Upper lobe of right lung (tissue), 1 donor: ENCODE measurements at regions not wholly inside any gene's neighbourhood (a gene's known extent, or its start where the extent isn't known, plus 50 kb on each side); places are given as distances from the start of the nearest gene placed in this dataset.
"Not testable (repeated sequence)": the region's sequence is repeated elsewhere in the genome, so short reads cannot be mapped to it uniquely, and the experiment has no call there.

ENCODE experiments used
- ATAC-seq: fragments of 200-7000 bp; cut with Tn5 transposase; one replicate; pipeline ENCODE4 v1.9.1; 2020; ENCODE audit warnings: mild to moderate bottlenecking, moderate library complexity
- DNase-seq: peaks from one replicate; pipeline ENCODE4 v3.0.0-alpha.2; 2020
- H3K27ac ChIP-seq: fragments of 200-600 bp; one replicate; pipeline ENCODE4 v1.8.0; 2022
- H3K27me3 ChIP-seq: fragments of 200-600 bp; one replicate; pipeline ENCODE4 v1.8.0; 2022; ENCODE audit warnings: mild to moderate bottlenecking
- H3K36me3 ChIP-seq: fragments of 200-600 bp; one replicate; pipeline ENCODE4 v1.8.0; 2022
- H3K4me1 ChIP-seq: fragments of 200-600 bp; one replicate; pipeline ENCODE4 v1.8.0; 2022
- H3K4me3 ChIP-seq: fragments of 200-600 bp; one replicate; pipeline ENCODE4 v1.8.0; 2022; ENCODE audit warnings: mild to moderate bottlenecking
- H3K9me3 ChIP-seq: fragments of 200-600 bp; one replicate; pipeline ENCODE4 v1.8.0; 2022
- CTCF ChIP-seq: fragments of 200-600 bp; IDR thresholded peaks from one replicate; pipeline ENCODE4 v1.8.0; 2022; ENCODE audit warnings: antibody characterized with exemption
- intact Hi-C: fragments of 100-400 bp; cut with DNase I; formaldehyde crosslinking; loops from one replicate; pipeline ENCODE4 v1.11.0; 2022
- donor health status: DM: no; HTN: yes; CAD: no; lungs with severe emphysema.

- intact Hi-C loops = no loop called here
- DNase-seq (no peak), ATAC-seq (no peak)
- Histone ChIP-seq H3K9me3 (no peaks in the 10 kb centered on the region), H3K27ac (no peak overlapping the region), H3K36me3 (no peaks in the 10 kb centered on the region), H3K4me1 (no peaks in the 10 kb centered on the region), H3K4me3 (no peak overlapping the region), H3K27me3 (no peaks in the 10 kb centered on the region)
- no peak for TF ChIP-seq CTCF
These were observed 233.9 kb upstream of the FOXP2 start for GRCh38 chr7:114180556-114181266.

- no peaks in the 10 kb centered on the region for H3K36me3 ChIP-seq
- DNase-seq (no peak), ATAC-seq (no peak)
- H3K4me3 ChIP-seq = no peak overlapping the region
- H3K9me3 ChIP-seq = no peaks in the 10 kb centered on the region
- intact Hi-C loops = no loop called here
- H3K27ac ChIP-seq = no peak overlapping the region
- no peaks in the 10 kb centered on the region for H3K4me1 ChIP-seq
- no peaks in the 10 kb centered on the region for H3K27me3 ChIP-seq
- no peak for TF ChIP-seq CTCF
These were observed 239.5 kb upstream of the FOXP2 start for GRCh38 chr7:114175125-114175524.

GRCh38 chr7:114173170-114173890 is 241.3 kb upstream of the FOXP2 start:
- DNase-seq = no peak
- H3K27me3 ChIP-seq = no peaks in the 10 kb centered on the region
- H3K9me3 ChIP-seq = no peaks in the 10 kb centered on the region
- H3K36me3 ChIP-seq = no peaks in the 10 kb centered on the region
- H3K27ac ChIP-seq = no peak overlapping the region
- TF ChIP-seq CTCF = no peak
- ATAC-seq = no peak
- H3K4me1 ChIP-seq = no peaks in the 10 kb centered on the region
- intact Hi-C loops = no loop called here
- no peak overlapping the region for H3K4me3 ChIP-seq

- H3K4me3 ChIP-seq, H3K4me1 ChIP-seq, H3K27ac ChIP-seq, ATAC-seq, H3K36me3 ChIP-seq, intact Hi-C loops, H3K9me3 ChIP-seq, H3K27me3 ChIP-seq, DNase-seq: not testable (repeated sequence)
These were observed 245.2 kb upstream of the FOXP2 start for GRCh38 chr7:114169389-114169788.

GRCh38 chr7:114160925-114161324 is 242.1 kb upstream of the PPP1R3A start:
- Histone ChIP-seq H3K27me3 (no peaks in the 10 kb centered on the region), H3K4me1 (no peaks in the 10 kb centered on the region), H3K36me3 (no peaks in the 10 kb centered on the region), H3K9me3 (no peaks in the 10 kb centered on the region), H3K4me3 (no peak overlapping the region), H3K27ac (no peak overlapping the region)
- no peak for TF ChIP-seq CTCF
- intact Hi-C loops = no loop called here
- no peak for ATAC-seq
- no peak for DNase-seq

GRCh38 chr7:114158854-114159253 is 240.0 kb upstream of the PPP1R3A start:
- Histone ChIP-seq H3K27ac (no peak overlapping the region), H3K4me1 (no peaks in the 10 kb centered on the region), H3K27me3 (no peaks in the 10 kb centered on the region), H3K36me3 (no peaks in the 10 kb centered on the region), H3K4me3 (no peak overlapping the region), H3K9me3 (no peaks in the 10 kb centered on the region)
- no peak for TF ChIP-seq CTCF
- DNase-seq (no peak), ATAC-seq (no peak)
- intact Hi-C loops = no loop called here
